MM.1S (cell line): ENCODE measurements at regions not wholly inside any gene's neighbourhood (a gene's known extent, or its start where the extent isn't known, plus 50 kb on each side); places are given as distances from the start of the nearest gene placed in this dataset.

Source experiments
- DNase-seq: peaks from one replicate; pipeline ENCODE4 v3.0.0-alpha.2; 2015
- H2AFZ ChIP-seq: fragments of 300-600 bp; sonication (generic); 2 replicates; pipeline ENCODE4 v1.6.0; 2016; ENCODE audit warnings: antibody characterized with exemption, low read length
- H3F3A ChIP-seq: fragments of 300-600 bp; sonication (generic); 2 replicates; pipeline ENCODE4 v1.6.1; 2016; ENCODE audit warnings: mild to moderate bottlenecking, antibody characterized with exemption, low read length, moderate library complexity, mixed read lengths; ENCODE audit not compliant: insufficient read depth
- H3K27ac ChIP-seq: fragments of 300-600 bp; sonication (generic); 2 replicates; pipeline ENCODE4 v1.5.1; 2016; ENCODE audit warnings: mild to moderate bottlenecking, low read length
- H3K27me3 ChIP-seq: fragments of 300-600 bp; sonication (generic); replicated peaks from 2 replicates; pipeline ENCODE4 v1.6.0; 2016; ENCODE audit warnings: low read length; ENCODE audit not compliant: insufficient read depth
- H3K36me3 ChIP-seq: fragments of 300-600 bp; sonication (generic); replicated peaks from 2 replicates; pipeline ENCODE4 v1.6.1; 2016; ENCODE audit warnings: mild to moderate bottlenecking, low read length, mixed read lengths; ENCODE audit not compliant: insufficient read depth
- H3K4me1 ChIP-seq: fragments of 300-600 bp; sonication (generic); 2 replicates; pipeline ENCODE4 v1.6.1; 2016; ENCODE audit warnings: low read length, mixed read lengths
- H3K4me2 ChIP-seq: fragments of 300-600 bp; sonication (generic); 2 replicates; pipeline ENCODE4 v1.6.0; 2016; ENCODE audit warnings: low read depth, low read length
- H3K4me3 ChIP-seq: fragments of 300-600 bp; sonication (generic); 2 replicates; pipeline ENCODE4 v1.5.1; 2016; ENCODE audit warnings: low read length, mixed read lengths
- H3K79me2 ChIP-seq: fragments of 300-600 bp; sonication (generic); 2 replicates; pipeline ENCODE4 v1.6.1; 2016; ENCODE audit warnings: mixed run types, low read length, mixed read lengths
- H3K9ac ChIP-seq: fragments of 300-600 bp; sonication (generic); 2 replicates; pipeline ENCODE4 v1.6.1; 2016; ENCODE audit warnings: low read length, mixed read lengths
- H3K9me2 ChIP-seq: fragments of 300-600 bp; sonication (generic); replicated peaks from 2 replicates; pipeline ENCODE4 v1.6.1; 2016; ENCODE audit warnings: mild to moderate bottlenecking, low read length, mixed read lengths; ENCODE audit not compliant: insufficient read depth
- H3K9me3 ChIP-seq: fragments of 300-600 bp; sonication (generic); replicated peaks from 2 replicates; pipeline ENCODE4 v1.6.1; 2016; ENCODE audit warnings: mild to moderate bottlenecking, low read length, mixed read lengths; ENCODE audit not compliant: insufficient read depth
- H4K20me1 ChIP-seq: fragments of 300-600 bp; sonication (generic); 2 replicates; pipeline ENCODE4 v1.6.1; 2016; ENCODE audit warnings: mild to moderate bottlenecking, low read length, moderate library complexity, mixed read lengths; ENCODE audit not compliant: insufficient read depth
- EZH2 ChIP-seq: fragments of 300-600 bp; sonication (generic); optimal IDR thresholded peaks from 2 replicates; pipeline ENCODE3; 2017; ENCODE audit warnings: low read depth, mild to moderate bottlenecking, antibody characterized with exemption, low read length, mixed read lengths
- EZH2phosphoT487 ChIP-seq: fragments of 300-600 bp; sonication (generic); IDR thresholded peaks from 2 replicates; pipeline ENCODE4 v1.6.1; 2018; ENCODE audit warnings: antibody characterized with exemption, low read length
- TF ChIP-seq, protein P1 (sequence below): fragments of 300-600 bp; sonication (generic); IDR thresholded peaks from 2 replicates; pipeline ENCODE4 v1.5.1; 2016; ENCODE audit warnings: antibody characterized with exemption, low read length, mixed read lengths

DNA sequence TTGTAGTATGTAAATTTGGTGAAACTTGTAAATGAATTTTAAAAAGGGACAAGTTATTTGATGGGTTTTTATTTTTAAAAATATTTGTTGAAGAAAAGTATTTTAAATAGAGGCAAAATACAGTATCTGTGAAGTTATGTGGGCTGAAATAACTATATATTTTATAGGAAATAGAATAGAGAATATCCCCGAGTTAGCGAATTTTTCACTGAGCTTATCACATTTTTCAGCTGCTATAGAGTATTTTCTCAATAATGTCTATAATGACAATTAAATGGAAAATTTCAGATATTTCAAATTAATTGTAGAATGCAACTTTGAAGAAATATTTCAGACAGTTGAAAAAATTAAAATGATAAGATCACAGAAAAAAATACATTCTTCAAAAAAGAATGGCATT is 166.4 kb upstream of the TP63 start:
- H3K79me2 ChIP-seq, result no peaks in the 10 kb centered on the region
- no peaks in the 10 kb centered on the region for H3K36me3 ChIP-seq
- no peak overlapping the region for H3K9ac ChIP-seq
- no peaks in the 10 kb centered on the region for H3K27me3 ChIP-seq
- no peak overlapping the region for H3K4me3 ChIP-seq
- H2AFZ ChIP-seq, result no peak overlapping the region
- H3K27ac ChIP-seq, result no peak overlapping the region
- no peaks in the 10 kb centered on the region for H3K9me2 ChIP-seq
- TF ChIP-seq EZH2, result no peak
- no peak for TF ChIP-seq EZH2phosphoT487
- TF ChIP-seq, protein P1, sequence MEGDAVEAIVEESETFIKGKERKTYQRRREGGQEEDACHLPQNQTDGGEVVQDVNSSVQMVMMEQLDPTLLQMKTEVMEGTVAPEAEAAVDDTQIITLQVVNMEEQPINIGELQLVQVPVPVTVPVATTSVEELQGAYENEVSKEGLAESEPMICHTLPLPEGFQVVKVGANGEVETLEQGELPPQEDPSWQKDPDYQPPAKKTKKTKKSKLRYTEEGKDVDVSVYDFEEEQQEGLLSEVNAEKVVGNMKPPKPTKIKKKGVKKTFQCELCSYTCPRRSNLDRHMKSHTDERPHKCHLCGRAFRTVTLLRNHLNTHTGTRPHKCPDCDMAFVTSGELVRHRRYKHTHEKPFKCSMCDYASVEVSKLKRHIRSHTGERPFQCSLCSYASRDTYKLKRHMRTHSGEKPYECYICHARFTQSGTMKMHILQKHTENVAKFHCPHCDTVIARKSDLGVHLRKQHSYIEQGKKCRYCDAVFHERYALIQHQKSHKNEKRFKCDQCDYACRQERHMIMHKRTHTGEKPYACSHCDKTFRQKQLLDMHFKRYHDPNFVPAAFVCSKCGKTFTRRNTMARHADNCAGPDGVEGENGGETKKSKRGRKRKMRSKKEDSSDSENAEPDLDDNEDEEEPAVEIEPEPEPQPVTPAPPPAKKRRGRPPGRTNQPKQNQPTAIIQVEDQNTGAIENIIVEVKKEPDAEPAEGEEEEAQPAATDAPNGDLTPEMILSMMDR, result no peak
- H3K4me1 ChIP-seq, result no peaks in the 10 kb centered on the region
- no peaks in the 10 kb centered on the region for H3K9me3 ChIP-seq
- no peak overlapping the region for H3K4me2 ChIP-seq
- H4K20me1 ChIP-seq, result no peaks in the 10 kb centered on the region; the same call in 1 of the 2 replicates
- DNase-seq, result no peak
- H3F3A ChIP-seq, result no peaks in the 10 kb centered on the region

DNA sequence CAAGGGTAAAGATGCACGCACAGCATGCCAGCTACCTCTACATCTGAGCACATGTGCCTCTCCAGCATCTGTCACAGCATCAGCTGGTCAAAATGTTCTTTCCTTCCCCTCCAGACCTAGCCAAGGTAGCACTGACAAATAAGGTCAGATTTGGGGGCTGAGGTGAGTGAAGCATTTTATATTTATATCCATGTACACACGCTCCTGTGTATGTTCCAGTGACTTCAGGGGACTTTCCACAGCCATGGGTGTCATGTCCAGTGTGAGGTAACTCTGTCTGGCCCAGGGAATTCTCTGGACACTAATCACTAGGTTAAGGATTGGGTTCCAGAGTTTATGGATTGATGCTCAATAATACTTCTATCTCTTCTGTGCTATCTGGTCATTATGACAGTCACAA is 165.2 kb upstream of the TP63 start:
- Histone ChIP-seq H3K79me2 (no peaks in the 10 kb centered on the region), H3K4me2 (no peak overlapping the region), H3K27me3 (no peaks in the 10 kb centered on the region), H2AFZ (no peak overlapping the region), H4K20me1 (no peaks in the 10 kb centered on the region; the same call in 1 of the 2 replicates), H3K9me2 (no peaks in the 10 kb centered on the region), H3K4me1 (no peaks in the 10 kb centered on the region), H3F3A (no peaks in the 10 kb centered on the region), H3K36me3 (no peaks in the 10 kb centered on the region), H3K4me3 (no peak overlapping the region), H3K9me3 (no peaks in the 10 kb centered on the region), H3K27ac (no peak overlapping the region), H3K9ac (no peak overlapping the region)
- TF ChIP-seq EZH2phosphoT487 (no peak), EZH2 (no peak)
- TF ChIP-seq, protein P1, result no peak
- no peak for DNase-seq

DNA sequence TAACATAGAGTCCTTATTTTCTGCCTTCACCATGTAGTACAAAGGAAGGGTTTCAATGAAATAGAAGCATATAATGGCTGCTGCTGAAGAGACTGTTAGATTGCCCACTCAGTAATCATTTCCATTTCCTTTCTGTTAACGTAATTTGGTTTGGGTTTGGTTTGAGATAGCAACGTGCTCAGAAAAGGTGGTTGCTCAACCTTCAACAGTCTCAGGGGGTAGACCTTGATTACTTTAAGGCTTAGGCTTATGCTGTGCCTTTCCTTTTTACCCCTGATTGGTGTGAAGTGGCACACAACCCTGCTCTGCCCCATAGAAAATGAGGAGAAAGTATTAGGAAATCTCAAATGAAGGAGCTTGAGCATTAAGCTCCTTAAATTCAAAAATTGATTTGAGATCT is 163.7 kb upstream of the TP63 start:
- Histone ChIP-seq H3K9me2 (no peaks in the 10 kb centered on the region), H4K20me1 (no peaks in the 10 kb centered on the region; the same call in 1 of the 2 replicates), H3F3A (no peaks in the 10 kb centered on the region), H3K36me3 (no peaks in the 10 kb centered on the region), H3K9me3 (no peaks in the 10 kb centered on the region), H3K4me2 (no peak overlapping the region), H3K9ac (no peak overlapping the region), H3K4me3 (no peak overlapping the region), H3K27me3 (no peaks in the 10 kb centered on the region), H3K4me1 (no peaks in the 10 kb centered on the region), H2AFZ (no peak overlapping the region), H3K27ac (no peak overlapping the region), H3K79me2 (no peaks in the 10 kb centered on the region)
- no peak for TF ChIP-seq EZH2
- TF ChIP-seq EZH2phosphoT487, result no peak
- no peak for DNase-seq

DNA sequence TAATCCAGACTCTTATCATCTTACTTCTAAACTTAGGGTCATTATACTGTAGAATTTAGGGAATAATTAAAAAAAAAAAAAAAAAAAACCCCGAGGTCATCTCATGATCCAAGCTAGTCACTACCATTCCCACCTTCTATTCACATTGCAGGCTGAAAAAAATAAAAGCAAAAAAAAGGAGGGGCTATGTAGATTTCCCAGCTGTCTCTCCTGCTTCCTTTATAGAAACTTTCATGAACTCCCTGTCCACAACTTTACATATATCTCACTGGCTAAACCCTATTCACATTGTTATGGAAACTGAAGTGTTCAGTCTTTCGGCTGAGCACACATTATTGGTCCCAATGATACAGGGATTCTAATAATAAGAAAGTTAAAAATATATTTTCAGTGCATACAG is 156.2 kb upstream of the TP63 start:
- H3K27me3 ChIP-seq, result no peaks in the 10 kb centered on the region
- H3K36me3 ChIP-seq, result no peaks in the 10 kb centered on the region
- no peak overlapping the region for H2AFZ ChIP-seq
- H4K20me1 ChIP-seq, result no peaks in the 10 kb centered on the region
- no peaks in the 10 kb centered on the region for H3K79me2 ChIP-seq
- H3K9me2 ChIP-seq, result no peaks in the 10 kb centered on the region
- no peaks in the 10 kb centered on the region for H3K9me3 ChIP-seq
- no peak for DNase-seq
- no peak overlapping the region for H3K4me3 ChIP-seq
- H3K4me2 ChIP-seq, result no peak overlapping the region
- H3K27ac ChIP-seq, result no peak overlapping the region
- no peaks in the 10 kb centered on the region for H3F3A ChIP-seq
- H3K4me1 ChIP-seq, result no peaks in the 10 kb centered on the region
- TF ChIP-seq EZH2phosphoT487, result no peak
- H3K9ac ChIP-seq, result no peak overlapping the region
